K562 (cell line): ENCODE measurements at regions not wholly inside any gene's neighbourhood (a gene's known extent, or its start where the extent isn't known, plus 50 kb on each side); places are given as distances from the start of the nearest gene placed in this dataset.

Experiments
- ATAC-seq: fragments of 200-7000 bp; cut with Tn5 transposase; 3 replicates; pipeline ENCODE4 v1.9.1; 2020; ENCODE audit warnings: moderate library complexity
- BruUV-seq: library from RNA; stranded (reverse); fragments of 400-500 nt; replicated peaks from 2 replicates; lab custom pipeline; 2021; lab: Mats Ljungman, UMichigan
- CTCF ChIA-PET: fragments of 300-600 bp; formaldehyde crosslinking; extraction: SDS; loops from one replicate; lab custom pipeline; 2021; ENCODE audit warnings: low intra/inter-chr PET ratio; lab: Yijun Ruan, JAX
- POLR2A ChIA-PET: fragments of 300-600, 350-650 bp; sonication (Branson Sonifier 250); formaldehyde crosslinking; extraction: SDS; loops from one replicate; lab custom pipeline; 2021; ENCODE audit warnings: antibody characterized with exemption, inconsistent platforms; lab: Yijun Ruan, JAX
- DNase-seq, 4 experiments: peaks; one replicate each; pipeline versions ENCODE4 v3.0.0 to v3.0.0-alpha.2; 2011 to 2018; ENCODE audit warnings: low spot score in 3 of 4, mixed read lengths in 3 of 4; ENCODE audit errors: extremely low read depth in 1 of 4
- FAIRE-seq: peaks from 2 replicates; lab custom pipeline; 2011; peaks lifted over from hg19 to GRCh38; lab: Jason Lieb, UNC
- H2AFZ ChIP-seq: 2 replicates; pipeline ENCODE4 v1.6.0; 2011; ENCODE audit warnings: low read depth, low read length, control low read depth, inconsistent platforms
- H3K27ac ChIP-seq: fragments of 200-600 bp; 3 replicates; pipeline ENCODE4 v1.8.0; 2011; ENCODE audit warnings: low read depth, mild to moderate bottlenecking, control low read depth, inconsistent platforms, low read length, moderate library complexity, mixed read lengths; ENCODE audit errors: extremely low read depth
- H3K27me3 ChIP-seq, 2 experiments: fragments of 300-600 bp in 1 of 2; 2 replicates in 1 of 2; 3 replicates in 1 of 2; pipeline versions ENCODE4 v1.6.0 to v1.8.0; 2011; ENCODE audit warnings: inconsistent platforms in 2 of 2, low read length in 2 of 2, mild to moderate bottlenecking in 1 of 2, mixed read lengths in 1 of 2, moderate library complexity in 1 of 2; ENCODE audit not compliant: control insufficient read depth in 2 of 2, insufficient read depth in 2 of 2
- H3K36me3 ChIP-seq: fragments of 300-600 bp; 3 replicates; pipeline ENCODE4 v1.8.0; 2011; ENCODE audit warnings: mild to moderate bottlenecking, low read length, inconsistent platforms; ENCODE audit not compliant: control insufficient read depth, insufficient read depth
- H3K4me1 ChIP-seq, 2 experiments: fragments of 200-600 bp in 1 of 2; replicated peaks in 1 of 2; 2 replicates in 1 of 2; 3 replicates in 1 of 2; pipeline versions ENCODE4 v1.5.1 to v1.8.0; 2011; ENCODE audit warnings: inconsistent platforms in 2 of 2, low read length in 2 of 2, mild to moderate bottlenecking in 1 of 2, mixed read lengths in 1 of 2, moderate library complexity in 1 of 2; ENCODE audit not compliant: control insufficient read depth in 2 of 2, insufficient read depth in 2 of 2
- H3K4me2 ChIP-seq: 2 replicates; pipeline ENCODE4 v1.6.1; 2011; ENCODE audit warnings: low read length, control low read depth, inconsistent platforms, mixed read lengths; ENCODE audit not compliant: insufficient read depth
- H3K4me3 ChIP-seq: fragments of 200-600 bp; sonication (generic), shearing (Covaris generic); 2 replicates; pipeline ENCODE4 v1.5.1; 2016; ENCODE audit warnings: control low read depth, inconsistent platforms
- H3K79me2 ChIP-seq: fragments of 200-600 bp; 3 replicates; pipeline ENCODE4 v1.8.0; 2011; ENCODE audit warnings: low read length, inconsistent platforms; ENCODE audit not compliant: control insufficient read depth, insufficient read depth
- H3K9ac ChIP-seq, 2 experiments: 2 replicates each; pipeline versions ENCODE4 v1.6.0 to v1.6.1; 2011; ENCODE audit warnings: low read depth in 2 of 2, low read length in 2 of 2, control low read depth in 1 of 2, inconsistent platforms in 1 of 2, mild to moderate bottlenecking in 1 of 2, mixed read lengths in 1 of 2; ENCODE audit not compliant: insufficient read depth in 1 of 2
- H3K9me1 ChIP-seq: one replicate; pipeline ENCODE4 v1.6.0; 2011; ENCODE audit warnings: inconsistent platforms, mild to moderate bottlenecking, low read length, moderate library complexity; ENCODE audit not compliant: control insufficient read depth, insufficient read depth
- H3K9me3 ChIP-seq: replicated peaks from 2 replicates; pipeline ENCODE4 v1.5.1; 2011; ENCODE audit warnings: low read depth, low read length, inconsistent platforms; ENCODE audit not compliant: control insufficient read depth, insufficient read depth
- H4K20me1 ChIP-seq: replicated peaks from 2 replicates; pipeline ENCODE4 v1.6.1; 2011; ENCODE audit warnings: low read length, inconsistent platforms, mixed read lengths; ENCODE audit not compliant: control insufficient read depth, insufficient read depth
- E2F4 ChIP-seq: sonication (generic); formaldehyde crosslinking; IDR thresholded peaks from 2 replicates; pipeline ENCODE4 v1.8.0; 2022; ENCODE audit warnings: mild to moderate bottlenecking, low read depth, missing genetic modification reagents
- ESRRB ChIP-seq: fragments of 250-450 bp; sonication (Bioruptor Pico); IDR thresholded peaks from 2 replicates; pipeline ENCODE4 v1.5.0; 2020; ENCODE audit warnings: mild to moderate bottlenecking, moderate library complexity, borderline replicate concordance
- MED1 ChIP-seq: sonication (generic); formaldehyde crosslinking; IDR thresholded peaks from 2 replicates; pipeline ENCODE4 v1.8.1; 2023; ENCODE audit warnings: missing genetic modification reagents, borderline replicate concordance
- MIER1 ChIP-seq: fragments of 450-650 bp; IDR thresholded peaks from 2 replicates; pipeline ENCODE4 v1.6.1; 2016; ENCODE audit warnings: antibody characterized with exemption, mild to moderate bottlenecking, low read depth
- PRDM10 ChIP-seq: fragments of 450-650 bp; IDR thresholded peaks from 2 replicates; pipeline ENCODE4 v1.6.1; 2018; ENCODE audit not compliant: partially characterized antibody
- SRSF3 ChIP-seq: fragments of 200-400 bp; formaldehyde crosslinking; IDR thresholded peaks from 2 replicates; pipeline ENCODE4 v1.6.1; 2016; ENCODE audit warnings: mild to moderate bottlenecking, low read length, moderate library complexity; ENCODE audit not compliant: insufficient read depth
- ZNF239 ChIP-seq: fragments of 250-450 bp; sonication (Bioruptor Pico); IDR thresholded peaks from 2 replicates; pipeline ENCODE4 v1.4.0; 2020; ENCODE audit warnings: mild to moderate bottlenecking
- ZNF639 ChIP-seq, 2 experiments: fragments of 200-800 bp in 1 of 2; sonication (Bioruptor generic) in 1 of 2; sonication (generic) in 1 of 2; formaldehyde crosslinking in 1 of 2; IDR thresholded peaks in 1 of 2; conservative IDR thresholded peaks in 1 of 2; 2 replicates each; pipeline versions ENCODE4 v1.5.0 to v1.6.1; 2016 to 2020; ENCODE audit warnings: missing compliant biosample characterization in 1 of 2, missing genetic modification characterization in 1 of 2, missing genetic modification reagents in 1 of 2
- ZNF717 ChIP-seq: fragments of 250-450 bp; sonication (Bioruptor Pico); IDR thresholded peaks from 2 replicates; pipeline ENCODE4 v1.5.0; 2021
- ZNF780A ChIP-seq: fragments of 250-450 bp; sonication (Bioruptor Pico); IDR thresholded peaks from 2 replicates; pipeline ENCODE4 v1.5.0; 2021; ENCODE audit warnings: mild to moderate bottlenecking
- WGBS: fragments of 100-300 bp; shearing (Covaris generic); methylation state at CpG from one replicate; pipeline ENCODE4 v1.1.6; 2016; ENCODE audit warnings: low coverage, mixed read lengths; ENCODE audit not compliant: insufficient coverage; ENCODE audit errors: missing lambda C conversion rate; 5-methylcytosine and 5-hydroxymethylcytosine counted together
- in situ Hi-C: fragments of 300-500 bp; cut with MboI; formaldehyde crosslinking; loops from 4 replicates; pipeline ENCODE4 v1.15.0; 2018; ENCODE audit warnings: inconsistent platforms, mixed read lengths
- intact Hi-C: fragments of 100-400 bp; cut with micrococcal nuclease; formaldehyde crosslinking; loops from 2 replicates; pipeline ENCODE4 v1.14.2; 2022

GRCh38 chr20:57780906-57781305 lies 71.1 kb upstream of the PMEPA1 start (continued):
- no peak for TF ChIP-seq PRDM10
- no peak for TF ChIP-seq ESRRB (CRISPR knock-in tag)
- no peak for TF ChIP-seq MED1 (CRISPR knock-in tag)
- TF ChIP-seq ZNF639 (CRISPR knock-in tag; conservative IDR thresholded peaks at IDR 0.05 in 1 of 2, IDR thresholded peaks at IDR 0.05 in 1 of 2), result no peak

GRCh38 chr20:57780398-57780797 lies 70.6 kb upstream of the PMEPA1 start:
- Histone ChIP-seq H3K9me3 (no peaks in the 10 kb centered on the region), H3K79me2 (no peaks in the 10 kb centered on the region), H2AFZ (no peak overlapping the region), H3K4me1 (no peaks in the 10 kb centered on the region), H4K20me1 (no peaks in the 10 kb centered on the region), H3K9ac (no peak overlapping the region), H3K9me1 (no peaks in the 10 kb centered on the region), H3K27ac (no peak overlapping the region), H3K4me3 (no peak overlapping the region), H3K36me3 (no peaks in the 10 kb centered on the region), H3K27me3 (peaks cover 0 to 9% of the 10 kb centered on the region in 2 experiments; a peak in 1 of 5 replicates), H3K4me2 (no peak overlapping the region)
- POLR2A ChIA-PET, result no interaction called here
- BruUV-seq, result no TSS peak
- intact Hi-C loops, result no loop called here
- WGBS, result 0% methylated on average over 5 of the region's 5 CpGs
- in situ Hi-C loops, result no loop called here
- no peak for ATAC-seq
- DNase-seq, result no peak
- CTCF ChIA-PET, result no interaction called here
- no peak for TF ChIP-seq ZNF239 (CRISPR knock-in tag)
- no peak for TF ChIP-seq E2F4 (CRISPR knock-in tag)
- no peak for TF ChIP-seq ZNF780A (CRISPR knock-in tag)
- TF ChIP-seq MIER1, result no peak
- no peak for TF ChIP-seq SRSF3
- no peak for TF ChIP-seq ZNF717
- no peak for FAIRE-seq
